Activated naive CD4-positive, alpha-beta T cell treated with anti-CD3 and anti-CD28 coated beads, Interleukin-2, amount 50 U/mL, for 24 hours (primary cell): ENCODE measurements at regions not wholly inside any gene's neighbourhood (a gene's known extent, or its start where the extent isn't known, plus 50 kb on each side); places are given as distances from the start of the nearest gene placed in this dataset.
"Not testable (repeated sequence)": the region's sequence is repeated elsewhere in the genome, so short reads cannot be mapped to it uniquely, and the experiment has no call there.

ENCODE experiments used
- H3K27ac Mint-ChIP-seq: one replicate; pipeline ENCODE4 v1.8.0; 2021; ENCODE audit warnings: mild to moderate bottlenecking, mixed read lengths
- H3K27me3 Mint-ChIP-seq: one replicate; pipeline ENCODE4 v1.8.0; 2021; ENCODE audit warnings: mixed read lengths
- H3K36me3 Mint-ChIP-seq: one replicate; pipeline ENCODE4 v1.8.0; 2021; ENCODE audit warnings: mixed read lengths
- H3K4me1 Mint-ChIP-seq: one replicate; pipeline ENCODE4 v1.8.0; 2021; ENCODE audit warnings: mixed read lengths
- H3K4me3 Mint-ChIP-seq: one replicate; pipeline ENCODE4 v1.8.0; 2021; ENCODE audit warnings: mild to moderate bottlenecking, mixed read lengths
- H3K9me3 Mint-ChIP-seq: one replicate; pipeline ENCODE4 v1.8.0; 2021; ENCODE audit warnings: mixed read lengths

DNA sequence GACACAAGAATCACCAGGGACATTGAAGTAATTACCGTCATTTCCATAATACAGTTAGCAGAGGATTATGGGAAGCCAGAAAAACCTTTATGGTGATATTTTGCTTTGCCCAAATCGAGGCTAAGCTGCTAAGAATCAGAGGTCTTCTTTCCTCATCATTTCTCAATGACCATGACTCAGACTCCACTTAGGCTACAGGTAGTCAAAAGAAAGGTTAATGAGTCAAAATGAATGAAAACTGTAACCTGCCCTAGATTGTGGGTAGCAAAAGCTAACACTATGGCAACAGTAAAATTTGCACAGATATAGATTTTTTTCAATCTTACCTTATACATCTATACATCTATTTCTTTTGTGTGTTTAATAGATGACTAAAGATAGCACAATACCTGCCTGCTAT is 185.8 kb downstream of the CARTPT start:
- Mint-ChIP-seq H3K27ac (no peak overlapping the region), H3K27me3 (peaks cover 6% of the 10 kb centered on the region), H3K4me1 (no peaks in the 10 kb centered on the region), H3K4me3 (no peak overlapping the region), H3K9me3 (no peaks in the 10 kb centered on the region), H3K36me3 (no peaks in the 10 kb centered on the region)

GRCh38 chr5:71905834-71906711 is 187.0 kb downstream of the CARTPT start:
- Mint-ChIP-seq H3K4me1 (no peaks in the 10 kb centered on the region), H3K4me3 (no peak overlapping the region), H3K27me3 (peaks cover 6% of the 10 kb centered on the region), H3K9me3 (peaks cover 2% of the 10 kb centered on the region), H3K36me3 (no peaks in the 10 kb centered on the region), H3K27ac (no peak overlapping the region)

GRCh38 chr5:71907001-71907588 is 188.0 kb downstream of the CARTPT start:
- H3K4me1 Mint-ChIP-seq, result no peaks in the 10 kb centered on the region
- no peak overlapping the region for H3K4me3 Mint-ChIP-seq
- peaks cover 8% of the 10 kb centered on the region for H3K27me3 Mint-ChIP-seq
- H3K27ac Mint-ChIP-seq, result no peak overlapping the region
- H3K9me3 Mint-ChIP-seq, result peaks cover 4% of the 10 kb centered on the region
- H3K36me3 Mint-ChIP-seq, result no peaks in the 10 kb centered on the region

GRCh38 chr5:71907608-71908145 is 188.6 kb downstream of the CARTPT start:
- H3K9me3 Mint-ChIP-seq, result peaks cover 4% of the 10 kb centered on the region
- no peak overlapping the region for H3K27ac Mint-ChIP-seq
- H3K4me1 Mint-ChIP-seq, result no peaks in the 10 kb centered on the region
- peaks cover 7% of the 10 kb centered on the region for H3K27me3 Mint-ChIP-seq
- H3K4me3 Mint-ChIP-seq, result no peak overlapping the region
- H3K36me3 Mint-ChIP-seq, result no peaks in the 10 kb centered on the region

DNA sequence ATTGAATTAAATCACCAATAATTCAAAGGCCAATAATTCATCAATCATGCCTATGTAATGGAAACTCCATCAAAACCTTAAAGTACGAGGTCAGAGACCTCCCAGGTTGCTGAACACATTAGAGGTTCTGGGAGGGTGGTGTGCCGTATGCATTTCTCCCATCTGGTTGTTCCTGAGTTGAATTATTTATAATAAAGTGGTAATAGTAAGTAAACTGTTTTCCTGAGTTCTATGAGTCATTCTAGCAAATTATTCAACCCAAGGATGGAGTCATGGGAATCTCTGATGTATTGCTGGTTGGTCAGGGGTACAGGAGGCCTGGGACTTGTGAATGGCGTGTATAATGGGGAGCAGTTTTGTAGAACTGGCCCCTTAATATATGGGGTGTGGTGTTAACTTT is 191.7 kb downstream of the CARTPT start:
- peaks cover 7% of the 10 kb centered on the region for H3K27me3 Mint-ChIP-seq
- H3K4me1 Mint-ChIP-seq, result no peaks in the 10 kb centered on the region
- H3K9me3 Mint-ChIP-seq, result peaks cover 4% of the 10 kb centered on the region
- no peaks in the 10 kb centered on the region for H3K36me3 Mint-ChIP-seq
- H3K4me3 Mint-ChIP-seq, result no peak overlapping the region
- no peak overlapping the region for H3K27ac Mint-ChIP-seq

DNA sequence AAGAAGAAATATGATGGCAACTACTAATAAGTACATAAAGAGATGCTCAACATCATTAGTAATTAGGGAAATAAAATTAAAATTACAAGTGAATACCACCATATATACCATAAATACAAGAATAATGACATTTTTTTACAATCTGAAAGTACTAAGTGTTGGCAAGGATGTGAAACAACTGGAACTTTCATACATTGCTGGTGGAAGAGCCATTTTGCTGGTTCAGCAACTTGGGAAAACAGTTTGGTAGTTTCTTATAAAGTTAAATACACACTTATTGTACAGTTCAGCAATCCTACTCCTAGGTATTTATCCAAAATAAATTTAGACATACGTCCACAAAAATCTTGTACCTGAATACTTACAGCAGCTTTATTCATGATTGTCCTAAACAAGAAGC is 192.9 kb downstream of the CARTPT start:
- no peak overlapping the region for H3K4me3 Mint-ChIP-seq
- no peak overlapping the region for H3K27ac Mint-ChIP-seq
- H3K27me3 Mint-ChIP-seq, result peaks cover 10% of the 10 kb centered on the region
- no peaks in the 10 kb centered on the region for H3K4me1 Mint-ChIP-seq
- peaks cover 4% of the 10 kb centered on the region for H3K9me3 Mint-ChIP-seq
- H3K36me3 Mint-ChIP-seq, result no peaks in the 10 kb centered on the region

DNA sequence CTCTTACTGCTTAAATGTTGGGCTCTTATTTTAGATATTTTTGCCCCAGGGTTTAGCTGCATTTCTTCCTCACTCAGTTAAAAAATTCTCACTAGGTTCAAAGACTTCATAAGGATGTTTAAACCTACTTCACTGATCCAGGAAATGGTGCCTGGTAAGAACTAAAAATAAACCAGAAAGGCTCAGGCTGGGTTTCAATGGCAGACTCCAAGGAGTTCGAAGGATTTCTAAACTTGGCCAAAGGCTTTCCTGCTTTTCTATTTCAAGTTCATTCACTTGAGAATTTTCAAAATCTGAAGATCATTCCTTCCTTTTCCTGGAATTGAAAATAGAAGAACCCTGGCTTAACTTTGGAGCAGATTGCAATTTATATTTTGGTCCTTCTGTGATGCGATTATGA is 193.0 kb upstream of the MAP1B start:
- peaks cover 13% of the 10 kb centered on the region for H3K27me3 Mint-ChIP-seq
- H3K9me3 Mint-ChIP-seq, result peaks cover 18% of the 10 kb centered on the region
- H3K36me3 Mint-ChIP-seq, result no peaks in the 10 kb centered on the region
- no peak overlapping the region for H3K27ac Mint-ChIP-seq
- H3K4me3 Mint-ChIP-seq, result no peak overlapping the region
- no peaks in the 10 kb centered on the region for H3K4me1 Mint-ChIP-seq

GRCh38 chr5:71922584-71923106 is 184.6 kb upstream of the MAP1B start:
- H3K4me3 Mint-ChIP-seq, result no peak overlapping the region
- H3K27me3 Mint-ChIP-seq, result peaks cover 6% of the 10 kb centered on the region
- H3K27ac Mint-ChIP-seq, result no peak overlapping the region
- peaks cover 27% of the 10 kb centered on the region for H3K9me3 Mint-ChIP-seq
- no peaks in the 10 kb centered on the region for H3K36me3 Mint-ChIP-seq
- no peaks in the 10 kb centered on the region for H3K4me1 Mint-ChIP-seq

DNA sequence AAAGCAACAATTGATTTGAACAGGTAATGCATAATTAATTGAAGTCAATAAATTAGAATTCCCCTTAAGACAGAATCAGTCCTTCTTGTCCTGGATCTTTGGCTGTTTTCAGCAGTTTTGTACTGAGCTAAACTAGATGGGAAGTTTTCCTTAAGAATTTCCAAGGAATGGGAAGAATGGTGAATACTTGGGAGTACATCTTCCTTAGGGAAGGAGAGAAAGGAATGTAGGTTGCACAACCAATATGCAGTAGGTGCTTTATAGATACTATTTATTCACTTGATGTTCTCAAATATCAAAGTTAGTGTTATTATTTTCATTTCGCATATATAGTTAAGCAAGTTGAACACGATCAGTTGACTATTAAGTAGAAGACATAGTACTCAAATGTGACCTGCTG is 183.5 kb upstream of the MAP1B start:
- Mint-ChIP-seq H3K9me3 (peaks cover 19% of the 10 kb centered on the region), H3K36me3 (no peaks in the 10 kb centered on the region), H3K4me3 (no peak overlapping the region), H3K27me3 (peaks cover 8% of the 10 kb centered on the region), H3K27ac (no peak overlapping the region), H3K4me1 (no peaks in the 10 kb centered on the region)

- no peak overlapping the region for H3K4me3 Mint-ChIP-seq
- peaks cover 5% of the 10 kb centered on the region for H3K27me3 Mint-ChIP-seq
- peaks cover 16% of the 10 kb centered on the region for H3K9me3 Mint-ChIP-seq
- H3K36me3 Mint-ChIP-seq, result no peaks in the 10 kb centered on the region
- H3K27ac Mint-ChIP-seq, result no peak overlapping the region
- no peaks in the 10 kb centered on the region for H3K4me1 Mint-ChIP-seq
These were observed 182.9 kb upstream of the MAP1B start for GRCh38 chr5:71924325-71924724.

DNA sequence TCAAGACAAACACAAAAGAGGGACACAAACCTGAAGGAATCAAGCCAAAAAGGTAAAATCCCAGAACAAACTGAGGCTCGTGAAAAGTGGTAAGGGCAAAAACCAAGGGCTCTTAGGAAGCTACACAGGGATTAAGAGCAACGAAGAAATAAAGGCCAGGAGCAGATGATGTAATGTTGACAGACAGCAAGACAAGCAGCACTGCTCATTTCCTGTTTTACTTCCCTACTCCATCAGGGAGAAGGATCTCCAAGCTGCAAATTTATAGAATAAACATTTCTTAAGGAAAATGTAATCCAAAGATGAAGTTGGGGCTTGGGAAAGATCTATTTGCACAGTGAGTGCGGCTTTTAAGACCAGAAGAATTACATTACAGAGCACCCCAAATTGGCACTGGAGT is 182.3 kb upstream of the MAP1B start:
- H3K27me3 Mint-ChIP-seq, result peaks cover 8% of the 10 kb centered on the region
- no peaks in the 10 kb centered on the region for H3K36me3 Mint-ChIP-seq

DNA sequence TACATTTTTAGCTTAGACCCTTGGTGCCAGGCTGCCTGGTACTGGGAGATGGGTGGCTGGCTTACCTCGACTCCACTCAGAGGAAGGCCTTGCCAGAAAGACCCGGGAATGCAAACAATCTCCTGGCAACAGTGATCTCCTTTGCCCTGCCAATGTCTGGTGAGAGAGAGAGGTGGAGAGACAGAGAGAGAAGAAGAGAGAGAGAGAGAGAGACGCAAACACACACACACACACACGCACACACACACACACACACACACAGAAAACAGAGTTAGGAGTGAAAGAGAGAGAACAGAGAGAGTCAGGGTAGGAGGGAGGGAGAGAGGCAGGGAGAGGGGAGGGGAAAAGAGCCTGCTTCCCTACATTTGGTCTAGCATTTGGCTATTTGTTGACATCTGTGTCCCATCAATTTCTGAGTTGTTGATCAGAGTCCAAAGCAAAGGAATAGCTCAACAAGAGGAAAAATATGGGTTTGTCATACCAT is 181.6 kb upstream of the MAP1B start:
- H3K27me3 Mint-ChIP-seq, result peaks cover 10% of the 10 kb centered on the region
- H3K27ac Mint-ChIP-seq, result no peak overlapping the region
- peaks cover 16% of the 10 kb centered on the region for H3K9me3 Mint-ChIP-seq
- H3K36me3 Mint-ChIP-seq, result no peaks in the 10 kb centered on the region
- no peak overlapping the region for H3K4me3 Mint-ChIP-seq
- H3K4me1 Mint-ChIP-seq, result no peaks in the 10 kb centered on the region

More for the DNA sequence above, 182.3 kb upstream of the MAP1B start:
- Mint-ChIP-seq H3K27ac (no peak overlapping the region), H3K4me1 (no peaks in the 10 kb centered on the region), H3K4me3 (no peak overlapping the region), H3K9me3 (peaks cover 16% of the 10 kb centered on the region)

GRCh38 chr5:71929003-71929402 is 178.3 kb upstream of the MAP1B start:
- no peak overlapping the region for H3K27ac Mint-ChIP-seq
- no peak overlapping the region for H3K4me3 Mint-ChIP-seq
- H3K4me1 Mint-ChIP-seq, result no peaks in the 10 kb centered on the region
- peaks cover 6% of the 10 kb centered on the region for H3K9me3 Mint-ChIP-seq
- peaks cover 11% of the 10 kb centered on the region for H3K27me3 Mint-ChIP-seq
- no peaks in the 10 kb centered on the region for H3K36me3 Mint-ChIP-seq

DNA sequence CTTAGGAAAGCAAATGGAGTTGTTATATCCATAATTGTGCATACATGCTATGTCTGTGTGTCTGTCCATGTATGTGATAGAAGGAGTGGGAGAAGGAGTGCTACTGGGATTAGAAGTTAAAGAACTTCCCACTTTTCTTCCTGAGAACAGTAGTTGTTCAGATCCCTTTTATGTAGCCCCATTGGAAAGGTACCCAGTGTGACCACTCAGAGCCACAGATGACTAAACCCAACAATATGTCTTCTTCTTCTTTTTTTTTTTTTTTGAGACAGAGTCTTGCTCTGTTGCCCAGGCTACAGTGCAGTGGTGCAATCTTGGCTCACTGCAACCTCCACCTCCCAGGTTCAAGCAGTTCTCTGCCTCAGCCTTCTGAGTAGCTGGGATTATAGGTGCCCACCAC is 176.7 kb upstream of the MAP1B start:
- H3K36me3 Mint-ChIP-seq, H3K4me1 Mint-ChIP-seq, H3K9me3 Mint-ChIP-seq, H3K4me3 Mint-ChIP-seq, H3K27ac Mint-ChIP-seq: not testable (repeated sequence)
- peaks cover 11% of the 10 kb centered on the region for H3K27me3 Mint-ChIP-seq

GRCh38 chr5:71932131-71932654 is 175.1 kb upstream of the MAP1B start:
- H3K4me1 Mint-ChIP-seq, result no peaks in the 10 kb centered on the region
- H3K27me3 Mint-ChIP-seq, result peaks cover 11% of the 10 kb centered on the region

More at GRCh38 chr5:71932131-71932654, 175.1 kb upstream of the MAP1B start:
- H3K36me3 Mint-ChIP-seq, result no peaks in the 10 kb centered on the region
- H3K27ac Mint-ChIP-seq, result no peak overlapping the region
- no peak overlapping the region for H3K4me3 Mint-ChIP-seq
- H3K9me3 Mint-ChIP-seq, result peaks cover 6% of the 10 kb centered on the region
